ENCODE measurements at regions not wholly inside any gene's neighbourhood (a gene's known extent, or its start where the extent isn't known, plus 50 kb on each side); places are given as distances from the start of the nearest gene placed in this dataset.
A peak's percentile ranks its signal among the peaks of the same experiment; 100 is the strongest.

DNA sequence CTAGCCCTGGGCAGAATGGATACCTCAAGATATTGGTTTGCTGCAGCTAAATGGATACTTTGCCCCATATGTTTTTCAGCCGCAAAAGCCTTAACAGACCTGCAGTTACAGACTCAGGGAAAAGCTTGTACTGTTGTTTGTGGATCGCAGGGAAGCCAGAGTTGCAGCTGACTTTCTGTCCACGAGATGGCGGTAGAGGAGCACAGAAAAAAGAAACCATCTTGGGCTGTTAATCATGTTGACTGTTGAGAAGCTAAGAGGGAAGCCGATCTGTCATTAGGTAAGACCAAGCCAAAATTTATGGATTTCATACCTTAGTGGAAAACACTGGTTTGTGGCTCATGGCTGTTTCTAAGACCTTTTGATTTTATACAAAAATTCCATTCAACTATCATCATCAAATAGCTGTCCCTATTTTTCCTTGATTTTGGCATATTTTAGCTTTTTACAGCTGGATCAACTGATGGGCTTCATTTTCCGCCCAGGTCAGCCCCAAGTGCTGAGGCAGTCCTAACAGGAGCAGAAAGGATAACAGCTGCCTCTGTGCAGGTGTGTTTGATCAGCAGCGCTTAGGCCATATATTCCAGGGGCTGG, 205.7 kb upstream of the ZPLD1 start:
- H3K4me2 ChIP-seq (ENCODE audit: insufficient read depth, low read length): no peak overlapping the region
- no peaks in the 10 kb centered on the region for H4K20me1 ChIP-seq (ENCODE audit: insufficient read depth, low read length)
- H3K9me3 ChIP-seq (ENCODE audit: insufficient read depth, low read length, severe bottlenecking): no peaks in the 10 kb centered on the region
- DNase-seq: peak; percentile 78
- no peak for TF ChIP-seq EZH2 (IDR thresholded peaks at IDR 0.05; ENCODE audit: borderline replicate concordance, low read depth, low read length, severe bottlenecking)
- TF ChIP-seq, protein P1, sequence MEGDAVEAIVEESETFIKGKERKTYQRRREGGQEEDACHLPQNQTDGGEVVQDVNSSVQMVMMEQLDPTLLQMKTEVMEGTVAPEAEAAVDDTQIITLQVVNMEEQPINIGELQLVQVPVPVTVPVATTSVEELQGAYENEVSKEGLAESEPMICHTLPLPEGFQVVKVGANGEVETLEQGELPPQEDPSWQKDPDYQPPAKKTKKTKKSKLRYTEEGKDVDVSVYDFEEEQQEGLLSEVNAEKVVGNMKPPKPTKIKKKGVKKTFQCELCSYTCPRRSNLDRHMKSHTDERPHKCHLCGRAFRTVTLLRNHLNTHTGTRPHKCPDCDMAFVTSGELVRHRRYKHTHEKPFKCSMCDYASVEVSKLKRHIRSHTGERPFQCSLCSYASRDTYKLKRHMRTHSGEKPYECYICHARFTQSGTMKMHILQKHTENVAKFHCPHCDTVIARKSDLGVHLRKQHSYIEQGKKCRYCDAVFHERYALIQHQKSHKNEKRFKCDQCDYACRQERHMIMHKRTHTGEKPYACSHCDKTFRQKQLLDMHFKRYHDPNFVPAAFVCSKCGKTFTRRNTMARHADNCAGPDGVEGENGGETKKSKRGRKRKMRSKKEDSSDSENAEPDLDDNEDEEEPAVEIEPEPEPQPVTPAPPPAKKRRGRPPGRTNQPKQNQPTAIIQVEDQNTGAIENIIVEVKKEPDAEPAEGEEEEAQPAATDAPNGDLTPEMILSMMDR (IDR thresholded peaks at IDR 0.05; ENCODE audit: borderline replicate concordance, extremely low read depth, low read length, poor library complexity, severe bottlenecking): peak; percentile 97
- H3K4me3 ChIP-seq (ENCODE audit: low read depth in 1 of 2, low read length in 2 of 2): no peak overlapping the region
- no peak overlapping the region for H2AFZ ChIP-seq (ENCODE audit: low read depth, low read length)
- H3K4me1 ChIP-seq (ENCODE audit: insufficient read depth, low read length): peaks cover 8% of the 10 kb centered on the region; the same call in 1 of the 2 replicates
- peak; percentile 91 for ATAC-seq (ENCODE audit: insufficient read depth, low read depth)
- H3K27me3 ChIP-seq (ENCODE audit: insufficient read depth, low read length, poor library complexity): peaks cover 4% of the 10 kb centered on the region
- H3K9ac ChIP-seq (ENCODE audit: low read depth, low read length): no peak overlapping the region
- H3K79me2 ChIP-seq (ENCODE audit: insufficient read depth, low read length): no peaks in the 10 kb centered on the region
- no peak overlapping the region for H3K27ac ChIP-seq (ENCODE audit: low read length)
- H3K36me3 ChIP-seq (ENCODE audit: insufficient read depth, low read length): no peaks in the 10 kb centered on the region

DNA sequence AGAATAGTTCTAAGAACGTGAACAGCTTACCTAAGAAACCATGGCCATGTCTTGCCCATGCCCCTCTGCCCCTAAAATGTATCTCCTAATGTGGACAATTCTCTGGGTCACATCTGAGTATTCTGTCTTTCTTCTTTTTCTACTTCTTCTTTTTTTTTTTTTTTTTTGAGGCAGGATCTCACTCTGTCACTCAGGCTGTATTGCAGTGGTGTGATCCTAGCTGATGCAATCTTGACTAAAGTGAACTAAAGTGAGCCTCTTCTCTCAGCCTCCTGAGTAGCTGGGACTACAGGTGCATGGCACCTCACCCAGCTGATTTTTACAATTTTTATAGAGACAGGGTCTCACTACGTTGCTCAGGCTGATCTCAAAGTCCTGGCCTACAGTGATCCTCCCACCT, 204.8 kb upstream of the ZPLD1 start:
- peaks cover 8% of the 10 kb centered on the region; the same call in 1 of the 2 replicates for H3K4me1 ChIP-seq (ENCODE audit: insufficient read depth, low read length)
- no peak for TF ChIP-seq EZH2 (IDR thresholded peaks at IDR 0.05; ENCODE audit: borderline replicate concordance, low read depth, low read length, severe bottlenecking)
- TF ChIP-seq, protein P1 (IDR thresholded peaks at IDR 0.05; ENCODE audit: borderline replicate concordance, extremely low read depth, low read length, poor library complexity, severe bottlenecking): no peak
- H3K27ac ChIP-seq (ENCODE audit: low read length): no peak overlapping the region
- H3K9ac ChIP-seq (ENCODE audit: low read depth, low read length): no peak overlapping the region
- H3K79me2 ChIP-seq (ENCODE audit: insufficient read depth, low read length): no peaks in the 10 kb centered on the region
- DNase-seq: peak; percentile 11
- H3K4me2 ChIP-seq (ENCODE audit: insufficient read depth, low read length): no peak overlapping the region
- H3K27me3 ChIP-seq (ENCODE audit: insufficient read depth, low read length, poor library complexity): peaks cover 4% of the 10 kb centered on the region
- no peak overlapping the region for H2AFZ ChIP-seq (ENCODE audit: low read depth, low read length)
- H3K36me3 ChIP-seq (ENCODE audit: insufficient read depth, low read length): no peaks in the 10 kb centered on the region
- H3K4me3 ChIP-seq (ENCODE audit: low read depth in 1 of 2, low read length in 2 of 2): no peak overlapping the region
- no peaks in the 10 kb centered on the region for H3K9me3 ChIP-seq (ENCODE audit: insufficient read depth, low read length, severe bottlenecking)
- H4K20me1 ChIP-seq (ENCODE audit: insufficient read depth, low read length): no peaks in the 10 kb centered on the region
- peak; percentile 54 for ATAC-seq (ENCODE audit: insufficient read depth, low read depth)

DNA sequence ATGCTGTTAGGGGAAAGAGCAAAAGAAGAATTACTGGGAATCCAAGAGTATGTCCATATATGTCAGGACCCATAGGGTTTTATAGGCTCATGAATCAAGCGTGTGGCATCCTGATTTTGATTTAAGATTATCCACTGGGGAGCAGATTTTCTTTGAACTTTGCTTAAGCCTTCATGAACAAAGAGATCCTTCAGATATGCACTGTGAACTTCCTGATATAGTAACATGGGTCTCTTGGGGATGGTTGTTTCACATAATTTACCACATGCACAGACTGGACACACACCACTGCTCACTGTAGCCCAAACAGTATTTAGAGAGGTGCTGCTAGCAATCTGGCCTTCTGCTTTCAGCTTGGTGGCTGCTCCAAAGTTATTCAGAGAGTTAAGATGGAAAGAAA, 200.9 kb upstream of the ZPLD1 start:
- H2AFZ ChIP-seq (ENCODE audit: low read depth, low read length): no peak overlapping the region
- H3K36me3 ChIP-seq (ENCODE audit: insufficient read depth, low read length): no peaks in the 10 kb centered on the region
- H3K79me2 ChIP-seq (ENCODE audit: insufficient read depth, low read length): no peaks in the 10 kb centered on the region
- DNase-seq: no peak
- H3K27me3 ChIP-seq (ENCODE audit: insufficient read depth, low read length, poor library complexity): no peaks in the 10 kb centered on the region
- TF ChIP-seq EZH2 (IDR thresholded peaks at IDR 0.05; ENCODE audit: borderline replicate concordance, low read depth, low read length, severe bottlenecking): no peak
- TF ChIP-seq, protein P1 (IDR thresholded peaks at IDR 0.05; ENCODE audit: borderline replicate concordance, extremely low read depth, low read length, poor library complexity, severe bottlenecking): no peak
- H3K4me1 ChIP-seq (ENCODE audit: insufficient read depth, low read length): peaks cover 8% of the 10 kb centered on the region; the same call in 1 of the 2 replicates
- H3K9me3 ChIP-seq (ENCODE audit: insufficient read depth, low read length, severe bottlenecking): no peaks in the 10 kb centered on the region
- no peak for ATAC-seq (ENCODE audit: insufficient read depth, low read depth)
- H3K4me3 ChIP-seq (ENCODE audit: low read depth in 1 of 2, low read length in 2 of 2): no peak overlapping the region
- H3K9ac ChIP-seq (ENCODE audit: low read depth, low read length): no peak overlapping the region
- no peak overlapping the region for H3K27ac ChIP-seq (ENCODE audit: low read length)
- H4K20me1 ChIP-seq (ENCODE audit: insufficient read depth, low read length): no peaks in the 10 kb centered on the region
- H3K4me2 ChIP-seq (ENCODE audit: insufficient read depth, low read length): no peak overlapping the region

All from DND-41 (cell line).